Endodermal cell (in vitro differentiated cells): ENCODE measurements at regions not wholly inside any gene's neighbourhood (a gene's known extent, or its start where the extent isn't known, plus 50 kb on each side); places are given as distances from the start of the nearest gene placed in this dataset.

Experiments
- DNase-seq: peaks from one replicate; pipeline ENCODE4 v3.0.0-alpha.2; 2017
- H3K27ac ChIP-seq: 2 replicates; pipeline ENCODE4 v1.5.1; 2013; ENCODE audit warnings: mild to moderate bottlenecking, low read depth, low read length, moderate library complexity
- H3K27me3 ChIP-seq: 2 replicates; pipeline ENCODE4 v1.6.1; 2013; ENCODE audit warnings: mild to moderate bottlenecking, low read length, moderate library complexity; ENCODE audit not compliant: insufficient read depth, control insufficient read depth, poor library complexity, severe bottlenecking
- H3K36me3 ChIP-seq: 2 replicates; pipeline ENCODE4 v1.7.0; 2013; ENCODE audit warnings: mild to moderate bottlenecking, low read length, moderate library complexity; ENCODE audit not compliant: control insufficient read depth, insufficient read depth
- H3K4me1 ChIP-seq: one replicate; pipeline ENCODE4 v1.7.0; 2013; ENCODE audit warnings: low read length; ENCODE audit not compliant: control insufficient read depth, insufficient read depth
- H3K4me3 ChIP-seq: 2 replicates; pipeline ENCODE4 v1.5.1; 2013; ENCODE audit warnings: mild to moderate bottlenecking, low read length, moderate library complexity
- H3K9ac ChIP-seq: 2 replicates; pipeline ENCODE4 v1.6.1; 2013; ENCODE audit warnings: mild to moderate bottlenecking, low read length, moderate library complexity; ENCODE audit not compliant: poor library complexity, severe bottlenecking; ENCODE audit errors: extremely low read depth
- H3K9me3 ChIP-seq: 2 replicates; pipeline ENCODE4 v1.6.1; 2013; ENCODE audit warnings: mild to moderate bottlenecking, low read length, moderate library complexity; ENCODE audit not compliant: control insufficient read depth
- H3K27ac Mint-ChIP-seq: 2 replicates; pipeline ENCODE4 v1.8.0; 2020; ENCODE audit warnings: mixed read lengths
- H3K27me3 Mint-ChIP-seq: 2 replicates; pipeline ENCODE4 v1.8.0; 2021; ENCODE audit warnings: mild to moderate bottlenecking, mixed read lengths; ENCODE audit not compliant: insufficient read depth
- H3K36me3 Mint-ChIP-seq: 2 replicates; pipeline ENCODE4 v1.8.0; 2020; ENCODE audit warnings: low read depth, mixed read lengths
- H3K4me1 Mint-ChIP-seq: 2 replicates; pipeline ENCODE4 v1.8.0; 2020; ENCODE audit warnings: mixed read lengths
- H3K4me3 Mint-ChIP-seq: 2 replicates; pipeline ENCODE4 v1.8.0; 2020; ENCODE audit warnings: mild to moderate bottlenecking, moderate library complexity, mixed read lengths
- H3K9me3 Mint-ChIP-seq: 2 replicates; pipeline ENCODE4 v1.8.0; 2020; ENCODE audit warnings: mild to moderate bottlenecking, mixed read lengths
- WGBS, 2 experiments: methylation state at CpG; one replicate each; pipeline versions ENCODE4 v1.1.5 to v1.1.7; 2013; ENCODE audit warnings: missing lambda C conversion rate in 2 of 2, mixed read lengths in 1 of 2; ENCODE audit not compliant: insufficient coverage in 1 of 2, insufficient read length in 1 of 2; 5-methylcytosine and 5-hydroxymethylcytosine counted together
- TF ChIP-seq, protein P1 (sequence below): fragments of 200-600 bp; sonication (generic); conservative IDR thresholded peaks from 2 replicates; pipeline ENCODE4 v1.5.0; 2021; ENCODE audit warnings: antibody characterized with exemption, mild to moderate bottlenecking

DNA sequence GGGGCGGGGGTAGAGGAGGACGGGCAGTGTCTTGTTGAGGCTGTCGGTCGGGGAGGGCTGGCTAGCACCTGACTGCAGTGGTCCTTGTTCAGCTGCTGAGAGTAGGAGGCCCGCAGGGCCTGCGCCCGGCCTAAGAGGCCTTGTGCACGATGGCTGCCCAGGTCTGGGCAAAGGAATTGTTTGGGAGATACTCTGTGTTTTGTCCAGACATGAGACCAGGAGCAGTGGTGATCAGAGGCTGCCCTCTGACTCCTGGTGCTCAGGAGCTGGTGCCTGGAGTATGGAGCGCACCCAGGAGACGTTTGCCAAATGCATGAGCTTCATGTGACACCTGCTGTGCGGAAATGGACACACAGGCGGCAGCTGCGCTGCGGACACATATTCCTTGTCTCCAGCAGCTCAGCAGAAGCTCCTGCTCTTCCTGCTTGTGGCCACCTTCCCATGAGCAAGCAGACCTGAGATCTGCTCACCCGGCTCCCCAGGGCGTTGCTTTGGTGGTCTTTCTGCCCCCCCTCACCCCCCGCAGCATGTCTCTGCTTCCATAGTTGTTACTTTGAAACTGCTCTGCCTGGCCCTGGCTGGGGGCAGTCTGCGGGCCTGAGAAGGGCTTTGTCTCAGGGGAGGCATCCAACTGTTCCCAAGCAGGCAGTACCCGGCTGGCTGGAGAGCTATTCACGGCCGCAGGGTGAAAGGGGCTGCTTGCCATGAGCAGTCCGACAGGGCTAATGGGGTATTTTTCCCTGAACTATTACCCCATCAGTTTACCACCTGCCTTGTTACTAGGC is 163.9 kb downstream of the TEX29 start:
- WGBS, 2 experiments = 85 to 86% methylated on average over 10 to 22 of the region's 22 CpGs
- Histone ChIP-seq H3K36me3 (no peaks in the 10 kb centered on the region), H3K27ac (no peak overlapping the region), H3K9me3 (peaks cover 14% of the 10 kb centered on the region), H3K27me3 (no peaks in the 10 kb centered on the region), H3K4me3 (no peak overlapping the region), H3K4me1 (no peaks in the 10 kb centered on the region), H3K9ac (no peak overlapping the region)
- Mint-ChIP-seq H3K4me1 (peaks cover 5% of the 10 kb centered on the region), H3K9me3 (peaks cover 33% of the 10 kb centered on the region), H3K27me3 (peaks cover 3% of the 10 kb centered on the region), H3K4me3 (no peak overlapping the region), H3K27ac (no peak overlapping the region), H3K36me3 (no peaks in the 10 kb centered on the region)
- no peak for DNase-seq
- TF ChIP-seq, protein P1, sequence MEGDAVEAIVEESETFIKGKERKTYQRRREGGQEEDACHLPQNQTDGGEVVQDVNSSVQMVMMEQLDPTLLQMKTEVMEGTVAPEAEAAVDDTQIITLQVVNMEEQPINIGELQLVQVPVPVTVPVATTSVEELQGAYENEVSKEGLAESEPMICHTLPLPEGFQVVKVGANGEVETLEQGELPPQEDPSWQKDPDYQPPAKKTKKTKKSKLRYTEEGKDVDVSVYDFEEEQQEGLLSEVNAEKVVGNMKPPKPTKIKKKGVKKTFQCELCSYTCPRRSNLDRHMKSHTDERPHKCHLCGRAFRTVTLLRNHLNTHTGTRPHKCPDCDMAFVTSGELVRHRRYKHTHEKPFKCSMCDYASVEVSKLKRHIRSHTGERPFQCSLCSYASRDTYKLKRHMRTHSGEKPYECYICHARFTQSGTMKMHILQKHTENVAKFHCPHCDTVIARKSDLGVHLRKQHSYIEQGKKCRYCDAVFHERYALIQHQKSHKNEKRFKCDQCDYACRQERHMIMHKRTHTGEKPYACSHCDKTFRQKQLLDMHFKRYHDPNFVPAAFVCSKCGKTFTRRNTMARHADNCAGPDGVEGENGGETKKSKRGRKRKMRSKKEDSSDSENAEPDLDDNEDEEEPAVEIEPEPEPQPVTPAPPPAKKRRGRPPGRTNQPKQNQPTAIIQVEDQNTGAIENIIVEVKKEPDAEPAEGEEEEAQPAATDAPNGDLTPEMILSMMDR = no peak

DNA sequence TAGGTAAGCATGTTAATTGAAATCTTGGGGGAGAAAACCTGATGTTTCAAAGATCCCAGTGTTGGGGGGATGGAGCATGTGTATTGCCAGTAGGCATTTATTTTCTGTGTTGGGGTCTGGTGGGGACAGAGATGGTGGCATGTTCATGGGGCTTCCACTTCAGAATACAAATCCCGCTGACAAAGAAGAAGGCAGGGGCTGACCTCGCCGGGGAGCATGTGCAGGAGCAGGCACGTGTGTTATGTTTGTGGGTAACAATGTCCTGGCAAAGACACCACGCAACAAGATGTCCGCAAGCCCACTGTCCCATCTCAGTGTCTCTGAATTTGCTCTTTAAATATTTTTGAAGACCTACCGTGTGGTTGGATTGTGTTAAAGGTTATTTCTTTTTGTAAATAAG is 164.5 kb downstream of the TEX29 start:
- Mint-ChIP-seq H3K4me3 (no peak overlapping the region), H3K9me3 (peaks cover 33% of the 10 kb centered on the region), H3K27ac (no peak overlapping the region), H3K36me3 (no peaks in the 10 kb centered on the region), H3K4me1 (peaks cover 5% of the 10 kb centered on the region), H3K27me3 (peaks cover 3% of the 10 kb centered on the region)
- WGBS, 2 experiments = 94 to 96% methylated on average over 6 to 7 of the region's 7 CpGs
- Histone ChIP-seq H3K27me3 (no peaks in the 10 kb centered on the region), H3K9ac (no peak overlapping the region), H3K27ac (no peak overlapping the region), H3K4me1 (no peaks in the 10 kb centered on the region), H3K36me3 (no peaks in the 10 kb centered on the region), H3K9me3 (peaks cover 14% of the 10 kb centered on the region), H3K4me3 (no peak overlapping the region)
- no peak for DNase-seq
- TF ChIP-seq, protein P1 = no peak

DNA sequence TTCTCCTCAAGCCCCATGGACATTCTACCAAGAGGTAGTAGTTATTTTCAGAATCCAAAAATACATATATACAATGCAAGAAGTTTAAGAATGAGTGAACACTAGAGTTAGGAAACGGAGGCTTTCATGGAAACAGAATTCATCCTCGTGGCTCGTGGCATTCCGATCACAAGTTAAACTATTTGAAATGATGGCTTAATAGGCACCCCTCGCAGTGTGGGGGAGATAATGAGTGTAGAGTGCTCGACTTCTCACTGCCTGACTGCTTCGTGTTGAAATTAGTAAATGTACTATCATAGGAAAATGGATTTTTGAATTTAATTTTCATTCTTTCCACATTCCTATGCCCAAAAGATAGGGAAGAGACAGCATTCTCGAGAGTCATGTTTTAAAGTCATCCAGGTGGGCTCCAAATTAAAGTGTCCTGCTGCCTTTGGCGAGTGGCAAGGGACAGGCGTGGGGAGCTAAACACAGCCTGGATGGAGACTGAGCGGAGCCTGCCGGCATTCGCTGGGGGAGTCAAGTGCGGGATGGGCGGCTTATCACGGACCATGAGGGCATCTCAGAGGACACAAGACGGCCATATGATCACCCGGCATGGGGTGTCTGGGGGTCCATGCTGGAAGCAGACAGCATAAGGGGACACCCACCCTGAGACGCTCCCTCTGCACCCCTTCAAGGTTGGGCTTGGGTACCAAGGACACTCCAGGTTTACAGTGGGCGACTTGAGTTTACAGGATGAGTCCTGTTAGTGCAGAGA is 165.2 kb downstream of the TEX29 start:
- peaks cover 33% of the 10 kb centered on the region for H3K9me3 Mint-ChIP-seq
- Histone ChIP-seq H3K9ac (no peak overlapping the region), H3K27me3 (no peaks in the 10 kb centered on the region), H3K9me3 (peaks cover 14% of the 10 kb centered on the region), H3K27ac (no peak overlapping the region), H3K36me3 (no peaks in the 10 kb centered on the region), H3K4me3 (no peak overlapping the region), H3K4me1 (no peaks in the 10 kb centered on the region)
- DNase-seq = no peak
- no peaks in the 10 kb centered on the region for H3K27me3 Mint-ChIP-seq
- no peak overlapping the region for H3K27ac Mint-ChIP-seq
- 92 to 94% methylated on average over 19 to 20 of the region's 20 CpGs for WGBS, 2 experiments
- H3K36me3 Mint-ChIP-seq = no peaks in the 10 kb centered on the region
- TF ChIP-seq, protein P1 = no peak
- no peak overlapping the region for H3K4me3 Mint-ChIP-seq
- peaks cover 9% of the 10 kb centered on the region for H3K4me1 Mint-ChIP-seq
